ENCODE measurements at regions not wholly inside any gene's neighbourhood (a gene's known extent, or its start where the extent isn't known, plus 50 kb on each side); places are given as distances from the start of the nearest gene placed in this dataset.

DNA sequence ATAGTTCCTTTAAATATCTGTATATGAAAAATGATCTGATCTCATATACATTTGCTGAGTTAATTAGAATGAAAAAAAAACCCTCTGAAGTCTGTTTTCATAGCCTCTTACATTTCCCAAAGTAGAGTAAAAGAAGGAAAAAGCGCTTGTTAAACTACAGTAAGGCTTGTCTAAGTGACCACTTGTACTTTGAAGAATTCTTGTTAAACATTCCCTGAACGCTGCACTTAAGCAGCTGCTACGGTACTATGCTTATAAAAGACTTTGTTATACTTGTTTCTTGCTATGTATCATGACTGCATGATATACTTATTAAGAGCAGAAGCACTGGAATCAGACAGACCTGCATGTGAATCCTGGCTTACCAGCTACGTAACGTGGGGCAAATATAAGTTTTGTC, 81.7 kb upstream of the MTAP start:
- TF ChIP-seq, protein P1, sequence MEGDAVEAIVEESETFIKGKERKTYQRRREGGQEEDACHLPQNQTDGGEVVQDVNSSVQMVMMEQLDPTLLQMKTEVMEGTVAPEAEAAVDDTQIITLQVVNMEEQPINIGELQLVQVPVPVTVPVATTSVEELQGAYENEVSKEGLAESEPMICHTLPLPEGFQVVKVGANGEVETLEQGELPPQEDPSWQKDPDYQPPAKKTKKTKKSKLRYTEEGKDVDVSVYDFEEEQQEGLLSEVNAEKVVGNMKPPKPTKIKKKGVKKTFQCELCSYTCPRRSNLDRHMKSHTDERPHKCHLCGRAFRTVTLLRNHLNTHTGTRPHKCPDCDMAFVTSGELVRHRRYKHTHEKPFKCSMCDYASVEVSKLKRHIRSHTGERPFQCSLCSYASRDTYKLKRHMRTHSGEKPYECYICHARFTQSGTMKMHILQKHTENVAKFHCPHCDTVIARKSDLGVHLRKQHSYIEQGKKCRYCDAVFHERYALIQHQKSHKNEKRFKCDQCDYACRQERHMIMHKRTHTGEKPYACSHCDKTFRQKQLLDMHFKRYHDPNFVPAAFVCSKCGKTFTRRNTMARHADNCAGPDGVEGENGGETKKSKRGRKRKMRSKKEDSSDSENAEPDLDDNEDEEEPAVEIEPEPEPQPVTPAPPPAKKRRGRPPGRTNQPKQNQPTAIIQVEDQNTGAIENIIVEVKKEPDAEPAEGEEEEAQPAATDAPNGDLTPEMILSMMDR (IDR thresholded peaks at IDR 0.05) = no peak
- no peak for TF ChIP-seq POLR2A (IDR thresholded peaks at IDR 0.05)
